ENCODE measurements at regions not wholly inside any gene's neighbourhood (a gene's known extent, or its start where the extent isn't known, plus 50 kb on each side); places are given as distances from the start of the nearest gene placed in this dataset.

DNA sequence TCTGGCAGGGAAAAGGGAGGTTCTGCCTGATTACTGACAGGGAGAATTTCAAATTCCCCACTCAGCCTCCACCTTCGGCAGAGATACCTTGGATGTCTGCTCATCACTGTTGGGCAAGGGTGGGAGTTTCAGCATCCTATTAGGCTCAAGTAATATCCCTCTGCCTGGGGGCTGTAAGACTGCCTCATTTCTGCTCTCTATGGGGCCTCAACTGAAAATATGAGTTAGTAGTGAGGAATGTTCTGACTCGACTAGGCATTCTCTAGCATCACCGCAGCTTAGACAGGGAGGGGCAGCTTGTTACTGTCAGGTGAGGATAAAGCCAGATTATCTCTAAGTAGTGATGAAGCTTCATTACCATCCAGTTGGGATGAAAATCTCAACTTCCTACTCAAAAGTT is 87.7 kb upstream of the LRP1B start:
- H3K4me1 ChIP-seq (ENCODE audit: low read depth): no peaks in the 10 kb centered on the region
- TF ChIP-seq, protein P1, sequence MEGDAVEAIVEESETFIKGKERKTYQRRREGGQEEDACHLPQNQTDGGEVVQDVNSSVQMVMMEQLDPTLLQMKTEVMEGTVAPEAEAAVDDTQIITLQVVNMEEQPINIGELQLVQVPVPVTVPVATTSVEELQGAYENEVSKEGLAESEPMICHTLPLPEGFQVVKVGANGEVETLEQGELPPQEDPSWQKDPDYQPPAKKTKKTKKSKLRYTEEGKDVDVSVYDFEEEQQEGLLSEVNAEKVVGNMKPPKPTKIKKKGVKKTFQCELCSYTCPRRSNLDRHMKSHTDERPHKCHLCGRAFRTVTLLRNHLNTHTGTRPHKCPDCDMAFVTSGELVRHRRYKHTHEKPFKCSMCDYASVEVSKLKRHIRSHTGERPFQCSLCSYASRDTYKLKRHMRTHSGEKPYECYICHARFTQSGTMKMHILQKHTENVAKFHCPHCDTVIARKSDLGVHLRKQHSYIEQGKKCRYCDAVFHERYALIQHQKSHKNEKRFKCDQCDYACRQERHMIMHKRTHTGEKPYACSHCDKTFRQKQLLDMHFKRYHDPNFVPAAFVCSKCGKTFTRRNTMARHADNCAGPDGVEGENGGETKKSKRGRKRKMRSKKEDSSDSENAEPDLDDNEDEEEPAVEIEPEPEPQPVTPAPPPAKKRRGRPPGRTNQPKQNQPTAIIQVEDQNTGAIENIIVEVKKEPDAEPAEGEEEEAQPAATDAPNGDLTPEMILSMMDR (IDR thresholded peaks at IDR 0.05): no peak
- H3K36me3 ChIP-seq (ENCODE audit: low read depth): no peaks in the 10 kb centered on the region
- no peak overlapping the region for H3K4me3 ChIP-seq
- no peak for DNase-seq
- intact Hi-C loops (cut with DNase I, micrococcal nuclease): no loop called here
- H3K9me3 ChIP-seq: no peaks in the 10 kb centered on the region
- ATAC-seq: no peak

DNA sequence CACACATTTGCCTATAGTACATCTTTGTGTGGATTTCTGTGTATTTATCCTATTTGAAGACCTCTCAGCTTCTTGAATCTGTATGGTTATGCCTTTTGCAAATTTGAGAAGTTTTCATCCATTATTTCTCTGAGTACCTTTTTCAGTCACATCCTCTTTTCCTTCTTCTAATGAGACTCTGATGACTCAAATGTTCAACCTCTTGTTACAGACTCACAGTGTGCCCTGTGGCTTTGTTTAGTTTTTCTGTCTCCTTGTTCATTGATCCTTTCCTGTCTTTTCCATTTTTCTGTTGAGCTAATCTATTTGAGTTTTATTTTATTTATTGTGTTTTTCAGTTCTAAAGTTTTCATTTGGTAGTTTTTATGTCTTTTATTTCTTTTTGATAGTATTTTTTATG is 87.0 kb upstream of the LRP1B start:
- intact Hi-C loops (cut with DNase I, micrococcal nuclease): no loop called here
- no peaks in the 10 kb centered on the region for H3K9me3 ChIP-seq
- no peaks in the 10 kb centered on the region for H3K4me1 ChIP-seq (ENCODE audit: low read depth)
- no peak for ATAC-seq
- H3K36me3 ChIP-seq (ENCODE audit: low read depth): no peaks in the 10 kb centered on the region
- H3K4me3 ChIP-seq: no peak overlapping the region
- no peak for DNase-seq
- TF ChIP-seq, protein P1 (IDR thresholded peaks at IDR 0.05): no peak

DNA sequence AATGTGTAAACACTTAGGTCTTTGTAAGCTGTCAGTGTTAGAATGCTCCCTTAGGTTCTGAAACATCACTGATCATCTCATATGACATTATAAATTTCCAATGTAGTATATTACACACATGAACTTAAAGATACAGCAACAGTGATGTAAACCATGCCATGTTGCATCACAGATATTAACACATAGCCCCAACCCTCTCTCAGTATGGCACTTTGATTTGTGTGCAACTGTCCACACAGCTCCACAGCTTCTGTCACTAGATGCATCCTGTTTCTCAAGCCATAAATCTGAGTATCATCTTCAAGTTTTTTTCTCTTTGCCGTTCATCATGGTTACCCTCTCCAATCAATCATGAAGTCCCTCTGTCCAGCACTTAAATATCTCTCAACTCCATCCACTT is 69.2 kb upstream of the LRP1B start:
- no peaks in the 10 kb centered on the region for H3K4me1 ChIP-seq (ENCODE audit: low read depth)
- ATAC-seq: no peak
- intact Hi-C loops (cut with DNase I, micrococcal nuclease): no loop called here
- H3K36me3 ChIP-seq (ENCODE audit: low read depth): no peaks in the 10 kb centered on the region
- H3K9me3 ChIP-seq: no peaks in the 10 kb centered on the region
- TF ChIP-seq, protein P1 (IDR thresholded peaks at IDR 0.05): no peak
- no peak for DNase-seq
- H3K4me3 ChIP-seq: no peak overlapping the region

DNA sequence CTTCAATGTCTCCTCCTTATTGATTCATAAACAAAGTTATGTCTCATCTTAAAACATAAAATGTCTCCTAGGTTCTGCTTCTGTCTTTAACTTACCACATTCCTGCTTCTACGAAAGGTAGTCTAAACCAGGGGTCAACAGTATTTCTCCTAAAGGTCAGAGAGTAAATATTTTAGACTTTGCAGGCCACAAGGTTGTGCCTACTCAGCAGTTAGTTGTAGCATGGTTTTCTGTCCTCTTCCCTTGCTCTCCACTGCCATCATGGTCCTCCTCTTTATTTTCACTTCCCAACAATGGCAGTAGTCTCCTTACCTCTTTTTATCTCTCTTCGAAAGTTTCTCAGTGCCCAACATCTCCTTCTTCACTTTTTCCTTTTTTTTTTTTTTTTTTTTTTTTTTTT is 68.3 kb upstream of the LRP1B start:
- H3K9me3 ChIP-seq: no peaks in the 10 kb centered on the region
- DNase-seq (no peak), ATAC-seq (no peak)
- TF ChIP-seq, protein P1 (IDR thresholded peaks at IDR 0.05): no peak
- H3K36me3 ChIP-seq (ENCODE audit: low read depth): no peaks in the 10 kb centered on the region
- intact Hi-C loops (cut with DNase I, micrococcal nuclease): no loop called here
- no peaks in the 10 kb centered on the region for H3K4me1 ChIP-seq (ENCODE audit: low read depth)
- H3K4me3 ChIP-seq: no peak overlapping the region

DNA sequence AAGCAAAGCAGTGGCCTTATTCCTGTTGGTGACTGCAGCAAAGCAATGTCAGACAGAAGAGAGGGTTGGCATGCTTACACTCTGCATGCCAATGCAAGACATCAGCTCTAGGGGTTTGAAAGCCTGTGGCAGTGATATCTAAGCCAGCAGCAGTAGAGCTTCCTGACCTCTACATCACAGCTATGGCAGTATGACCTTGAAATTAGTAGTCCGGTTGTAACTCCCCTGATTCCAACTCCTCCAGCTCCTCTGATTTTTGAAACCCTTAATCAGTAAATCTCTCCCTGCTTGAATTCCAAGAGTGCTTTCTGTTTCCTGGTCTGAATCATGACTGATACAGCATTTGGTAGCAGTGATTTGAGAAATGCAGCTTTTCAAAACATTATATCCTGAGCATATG is 60.0 kb upstream of the LRP1B start:
- TF ChIP-seq, protein P1 (IDR thresholded peaks at IDR 0.05): no peak

DNA sequence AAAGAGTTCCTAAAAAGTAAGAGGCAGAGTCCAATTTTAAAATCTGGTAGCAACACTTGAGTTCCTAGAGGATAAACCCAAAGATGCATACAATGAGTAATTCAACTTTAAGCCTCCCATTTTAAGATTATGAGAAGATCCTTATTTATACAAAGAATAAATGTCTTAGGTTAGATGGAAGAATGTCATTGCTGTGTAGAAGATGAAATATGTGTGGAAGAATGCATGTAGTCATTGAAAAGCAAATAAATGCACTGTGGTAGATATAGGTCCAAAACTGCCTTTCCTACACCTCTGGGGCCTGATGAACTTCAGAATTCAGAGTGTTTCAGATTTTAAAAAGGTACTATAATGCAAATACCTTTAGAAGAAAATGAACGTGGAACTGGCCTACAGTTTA is 58.7 kb upstream of the LRP1B start:
- intact Hi-C loops (cut with DNase I, micrococcal nuclease): no loop called here
- no peaks in the 10 kb centered on the region for H3K36me3 ChIP-seq (ENCODE audit: low read depth)
- no peak for DNase-seq
- H3K9me3 ChIP-seq: no peaks in the 10 kb centered on the region
- no peaks in the 10 kb centered on the region for H3K4me1 ChIP-seq (ENCODE audit: low read depth)
- ATAC-seq: no peak
- no peak overlapping the region for H3K4me3 ChIP-seq
- TF ChIP-seq, protein P1 (IDR thresholded peaks at IDR 0.05): no peak

More for the DNA sequence above, 60.0 kb upstream of the LRP1B start:
- Histone ChIP-seq H3K4me3 (no peak overlapping the region), H3K9me3 (no peaks in the 10 kb centered on the region), H3K4me1 (ENCODE audit: low read depth) (no peaks in the 10 kb centered on the region), H3K36me3 (ENCODE audit: low read depth) (no peaks in the 10 kb centered on the region)
- ATAC-seq: no peak
- intact Hi-C loops (cut with DNase I, micrococcal nuclease): no loop called here
- no peak for DNase-seq
